ENCODE measurements at regions not wholly inside any gene's neighbourhood (a gene's known extent, or its start where the extent isn't known, plus 50 kb on each side); places are given as distances from the start of the nearest gene placed in this dataset.

DNA sequence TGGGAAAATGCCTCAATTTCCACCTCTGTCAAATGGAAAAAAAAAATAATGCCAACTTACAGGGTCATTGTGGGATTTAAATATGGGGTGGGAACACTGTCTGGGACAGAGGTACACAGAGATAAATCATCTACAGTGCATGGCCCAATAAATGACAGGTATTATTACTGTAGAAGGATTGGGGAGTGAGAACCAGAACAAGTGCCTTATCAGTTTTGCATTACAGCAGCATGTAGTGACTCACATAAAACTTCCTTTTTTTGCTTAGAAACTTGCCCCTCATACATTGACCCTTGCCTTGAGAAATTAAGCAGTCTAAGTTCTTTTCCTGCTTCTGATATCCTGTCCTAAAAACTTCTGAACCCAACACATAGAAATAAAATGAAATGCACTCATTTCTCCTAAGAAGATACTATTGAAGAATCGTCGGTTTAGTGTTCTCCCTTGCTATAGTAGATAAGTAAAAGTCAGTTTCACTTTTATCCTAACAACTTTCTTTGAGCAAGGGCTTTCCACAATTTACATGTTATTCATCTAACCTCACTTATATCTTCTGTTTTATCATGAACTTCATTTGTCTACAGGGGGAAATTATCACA lies 121.0 kb upstream of the HAAO start:
- 69 to 76% methylated on average over 2 of the region's 2 CpGs for WGBS, 2 experiments (ENCODE audit: low coverage in 1 of 2, low lambda C conversion rate in 2 of 2, missing lambda C conversion rate in 2 of 2)
- Histone ChIP-seq H3K9ac (no peak overlapping the region), H4K20me1 (ENCODE audit: insufficient read depth) (no peaks in the 10 kb centered on the region), H3K36me3 (ENCODE audit: low read depth) (no peaks in the 10 kb centered on the region), H2AFZ (no peak overlapping the region), H3K4me3 (no peak overlapping the region), H3K27me3 (replicated peaks; ENCODE audit: insufficient read depth) (no peaks in the 10 kb centered on the region), H3K9me3 (ENCODE audit: low read depth) (no peaks in the 10 kb centered on the region), H3K9me2 (ENCODE audit: insufficient read depth) (no peaks in the 10 kb centered on the region), H3F3A (ENCODE audit: insufficient read depth) (peaks cover 13% of the 10 kb centered on the region), H3K27ac (no peak overlapping the region), H3K4me2 (ENCODE audit: unreplicated experiment) (no peak overlapping the region), H3K4me1 (ENCODE audit: insufficient read depth) (peaks cover 16% of the 10 kb centered on the region), H3K79me2 (ENCODE audit: insufficient read depth) (no peaks in the 10 kb centered on the region)
- TF ChIP-seq EZH2phosphoT487 (IDR thresholded peaks at IDR 0.05; ENCODE audit: insufficient read depth, low read depth) (no peak), EZH2 (IDR thresholded peaks at IDR 0.05; ENCODE audit: insufficient read depth, poor library complexity, severe bottlenecking) (no peak)
- no peak for DNase-seq
- in situ Hi-C loops (cut with MboI), result no loop called here

DNA sequence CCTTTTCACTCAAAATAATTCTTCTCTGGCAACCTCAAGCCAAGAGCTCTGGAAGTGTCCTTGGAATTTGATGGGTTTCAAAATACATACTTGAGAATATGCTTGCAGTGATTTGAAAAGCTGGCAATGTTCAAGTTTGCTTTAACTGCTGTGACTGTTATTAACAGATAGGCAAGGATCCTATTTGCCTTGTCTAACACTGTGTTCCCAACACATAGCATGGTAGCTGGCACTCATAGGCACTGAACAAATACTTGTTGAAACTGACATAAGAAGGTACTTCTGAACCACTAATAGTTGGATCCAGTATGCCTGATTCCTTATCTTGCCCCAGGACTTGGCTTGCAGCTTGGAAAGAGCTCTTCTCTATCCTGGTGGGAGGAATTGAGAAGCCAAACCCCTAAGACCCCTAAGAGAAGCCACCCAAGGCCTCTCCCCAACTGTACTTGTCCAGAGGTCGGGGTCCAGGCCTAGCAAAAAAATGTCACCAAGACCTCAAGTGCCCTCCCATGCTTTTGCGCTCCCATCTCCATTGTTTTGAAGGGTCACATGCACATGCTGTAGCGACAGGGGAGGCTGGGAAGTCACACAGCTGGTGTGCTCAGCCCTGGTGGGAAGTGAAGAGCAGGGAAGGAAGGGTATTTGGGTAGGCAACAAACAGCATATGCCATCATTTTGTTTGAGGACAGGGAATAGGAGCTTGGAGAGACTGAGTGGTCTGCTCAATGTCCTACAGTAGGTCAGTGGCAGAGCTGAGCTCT lies 118.4 kb upstream of the HAAO start:
- no peak overlapping the region for H3K4me2 ChIP-seq (ENCODE audit: unreplicated experiment)
- in situ Hi-C loops (cut with MboI), result no loop called here
- 79 to 80% methylated on average over 3 of the region's 3 CpGs for WGBS, 2 experiments (ENCODE audit: low coverage in 1 of 2, low lambda C conversion rate in 2 of 2, missing lambda C conversion rate in 2 of 2)
- no peaks in the 10 kb centered on the region for H4K20me1 ChIP-seq (ENCODE audit: insufficient read depth)
- no peaks in the 10 kb centered on the region for H3F3A ChIP-seq (ENCODE audit: insufficient read depth)
- H3K27ac ChIP-seq, result no peak overlapping the region
- no peaks in the 10 kb centered on the region for H3K9me3 ChIP-seq (ENCODE audit: low read depth)
- no peaks in the 10 kb centered on the region for H3K9me2 ChIP-seq (ENCODE audit: insufficient read depth)
- no peaks in the 10 kb centered on the region for H3K27me3 ChIP-seq (replicated peaks; ENCODE audit: insufficient read depth)
- no peaks in the 10 kb centered on the region for H3K79me2 ChIP-seq (ENCODE audit: insufficient read depth)
- DNase-seq, result no peak
- H3K9ac ChIP-seq, result no peak overlapping the region
- H3K4me1 ChIP-seq (ENCODE audit: insufficient read depth), result peaks cover 21% of the 10 kb centered on the region
- TF ChIP-seq EZH2phosphoT487 (IDR thresholded peaks at IDR 0.05; ENCODE audit: insufficient read depth, low read depth) (no peak), EZH2 (IDR thresholded peaks at IDR 0.05; ENCODE audit: insufficient read depth, poor library complexity, severe bottlenecking) (no peak)
- H3K4me3 ChIP-seq, result no peak overlapping the region
- H3K36me3 ChIP-seq (ENCODE audit: low read depth), result no peaks in the 10 kb centered on the region
- H2AFZ ChIP-seq, result no peak overlapping the region

DNA sequence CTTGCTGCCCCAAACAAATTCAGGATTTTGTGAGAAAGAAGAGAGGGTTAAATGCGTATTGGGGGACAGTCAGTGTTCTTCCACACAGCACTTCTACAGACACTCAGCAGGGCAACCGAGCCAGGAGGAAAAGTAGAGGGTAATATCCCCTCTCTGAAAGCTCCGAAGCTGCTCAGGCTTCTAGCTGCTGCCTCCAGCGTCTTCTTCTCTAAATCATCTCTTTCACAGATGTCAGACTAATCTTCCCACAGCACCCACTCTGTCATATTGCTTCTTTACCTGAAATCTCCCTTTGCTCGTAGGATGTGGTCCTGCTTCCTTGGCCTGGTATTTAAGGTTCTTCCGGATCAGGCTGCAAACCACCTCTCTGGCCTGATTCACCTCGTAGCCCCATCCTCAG lies 117.6 kb upstream of the HAAO start:
- Histone ChIP-seq H3K79me2 (ENCODE audit: insufficient read depth) (no peaks in the 10 kb centered on the region), H3K4me3 (no peak overlapping the region), H3K9me2 (ENCODE audit: insufficient read depth) (no peaks in the 10 kb centered on the region), H3K9me3 (ENCODE audit: low read depth) (no peaks in the 10 kb centered on the region), H4K20me1 (ENCODE audit: insufficient read depth) (no peaks in the 10 kb centered on the region), H3K4me1 (ENCODE audit: insufficient read depth) (peaks cover 22% of the 10 kb centered on the region), H3K36me3 (ENCODE audit: low read depth) (no peaks in the 10 kb centered on the region), H3K9ac (no peak overlapping the region), H3K27me3 (replicated peaks; ENCODE audit: insufficient read depth) (no peaks in the 10 kb centered on the region), H3K4me2 (ENCODE audit: unreplicated experiment) (no peak overlapping the region), H2AFZ (no peak overlapping the region), H3F3A (ENCODE audit: insufficient read depth) (no peaks in the 10 kb centered on the region), H3K27ac (no peak overlapping the region)
- TF ChIP-seq EZH2 (IDR thresholded peaks at IDR 0.05; ENCODE audit: insufficient read depth, poor library complexity, severe bottlenecking) (no peak), EZH2phosphoT487 (IDR thresholded peaks at IDR 0.05; ENCODE audit: insufficient read depth, low read depth) (no peak)
- no peak for DNase-seq
- in situ Hi-C loops (cut with MboI), result no loop called here
- WGBS, 2 experiments (ENCODE audit: low coverage in 1 of 2, low lambda C conversion rate in 2 of 2, missing lambda C conversion rate in 2 of 2), result 88 to 89% methylated on average over 7 of the region's 7 CpGs

DNA sequence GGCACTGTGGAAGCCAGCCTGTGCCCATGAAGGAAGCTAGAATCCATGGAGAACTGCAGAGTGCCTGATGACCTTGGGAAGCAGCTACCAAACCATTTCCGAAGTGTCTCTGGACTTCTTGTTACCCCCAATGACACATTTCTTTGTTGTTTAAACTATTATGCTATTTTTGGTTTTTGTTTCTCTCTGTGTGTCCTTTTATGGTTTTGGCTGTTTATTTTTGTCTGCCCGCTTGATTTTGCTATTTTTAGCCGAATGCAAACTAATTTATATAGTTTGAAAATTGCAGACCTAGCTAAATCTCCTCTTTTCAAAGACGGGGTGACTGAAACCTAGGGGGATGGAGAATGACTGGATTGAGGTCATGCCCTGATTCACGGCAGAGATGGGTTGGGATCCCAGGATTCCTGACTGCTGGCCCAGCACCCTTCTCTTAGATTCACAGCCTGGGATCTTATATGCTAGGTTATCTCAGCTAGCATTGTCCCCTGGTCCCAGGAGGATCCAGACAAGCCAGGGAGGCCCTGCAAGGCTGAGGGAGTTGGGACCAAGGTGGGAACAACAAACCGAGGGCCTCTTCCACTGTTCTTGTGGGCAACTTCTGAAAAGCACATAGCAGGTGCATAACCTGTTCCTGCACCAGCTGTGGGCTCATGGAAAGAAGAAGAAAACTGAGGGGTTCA lies 116.3 kb upstream of the HAAO start:
- TF ChIP-seq EZH2 (IDR thresholded peaks at IDR 0.05; ENCODE audit: insufficient read depth, poor library complexity, severe bottlenecking) (no peak), EZH2phosphoT487 (IDR thresholded peaks at IDR 0.05; ENCODE audit: insufficient read depth, low read depth) (no peak)
- Histone ChIP-seq H3K9ac (no peak overlapping the region), H3K9me3 (ENCODE audit: low read depth) (no peaks in the 10 kb centered on the region), H3K4me1 (ENCODE audit: insufficient read depth) (peaks cover 22% of the 10 kb centered on the region), H3K27ac (no peak overlapping the region), H3K36me3 (ENCODE audit: low read depth) (no peaks in the 10 kb centered on the region), H3K9me2 (ENCODE audit: insufficient read depth) (no peaks in the 10 kb centered on the region), H3K79me2 (ENCODE audit: insufficient read depth) (no peaks in the 10 kb centered on the region), H3K27me3 (replicated peaks; ENCODE audit: insufficient read depth) (no peaks in the 10 kb centered on the region), H3F3A (ENCODE audit: insufficient read depth) (no peaks in the 10 kb centered on the region), H3K4me2 (ENCODE audit: unreplicated experiment) (no peak overlapping the region), H4K20me1 (ENCODE audit: insufficient read depth) (no peaks in the 10 kb centered on the region), H2AFZ (no peak overlapping the region), H3K4me3 (no peak overlapping the region)
- no peak for DNase-seq
- in situ Hi-C loops (cut with MboI), result no loop called here
- 64 to 65% methylated on average over 6 of the region's 6 CpGs for WGBS, 2 experiments (ENCODE audit: low coverage in 1 of 2, low lambda C conversion rate in 2 of 2, missing lambda C conversion rate in 2 of 2)
